ENCODE measurements at regions not wholly inside any gene's neighbourhood (a gene's known extent, or its start where the extent isn't known, plus 50 kb on each side); places are given as distances from the start of the nearest gene placed in this dataset.

DNA sequence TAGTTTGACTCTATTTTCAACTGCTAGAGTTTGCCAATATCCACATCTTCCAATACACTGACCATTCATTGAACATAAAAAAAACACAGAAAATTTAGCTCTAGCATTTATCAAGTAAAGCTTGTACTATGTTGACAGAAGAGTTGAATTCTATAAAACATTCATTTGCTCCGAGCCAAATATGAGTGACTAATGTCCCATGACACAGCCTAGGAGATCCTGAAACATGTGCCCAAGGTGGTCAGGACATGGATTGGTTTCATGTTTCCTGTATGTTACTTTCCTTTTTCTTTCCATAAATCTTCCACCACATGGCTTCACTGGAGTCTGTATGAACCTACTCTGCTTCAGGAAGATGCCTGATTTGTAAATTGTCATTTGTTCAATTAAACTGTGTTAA, 122.4 kb upstream of the PRDM9 start:
- no peak for DNase-seq
- intact Hi-C loops (cut with DNase I): no loop called here

- intact Hi-C loops (cut with DNase I): no loop called here
- DNase-seq: no peak
These were observed 135.2 kb upstream of the PRDM9 start for GRCh38 chr5:23372177-23372576.

DNA sequence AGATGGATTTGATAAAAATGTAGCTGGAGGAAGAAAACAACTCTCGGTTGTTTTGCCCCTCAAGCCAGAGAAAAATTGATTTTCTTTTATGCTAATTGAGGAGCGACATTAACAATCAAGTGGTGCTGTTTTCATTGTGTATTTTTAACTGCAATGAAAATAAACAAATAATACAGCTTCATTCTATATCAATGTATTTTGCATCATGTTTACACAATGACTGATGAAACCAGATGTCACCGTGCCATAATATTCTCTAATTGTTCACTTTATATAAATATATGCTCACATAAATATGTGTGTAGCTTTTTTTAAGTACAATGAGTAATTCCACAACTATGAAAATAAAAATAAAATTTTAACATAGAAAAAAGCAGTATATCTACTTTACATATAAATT, 139.0 kb upstream of the PRDM9 start:
- DNase-seq: no peak
- intact Hi-C loops (cut with DNase I): no loop called here

DNA sequence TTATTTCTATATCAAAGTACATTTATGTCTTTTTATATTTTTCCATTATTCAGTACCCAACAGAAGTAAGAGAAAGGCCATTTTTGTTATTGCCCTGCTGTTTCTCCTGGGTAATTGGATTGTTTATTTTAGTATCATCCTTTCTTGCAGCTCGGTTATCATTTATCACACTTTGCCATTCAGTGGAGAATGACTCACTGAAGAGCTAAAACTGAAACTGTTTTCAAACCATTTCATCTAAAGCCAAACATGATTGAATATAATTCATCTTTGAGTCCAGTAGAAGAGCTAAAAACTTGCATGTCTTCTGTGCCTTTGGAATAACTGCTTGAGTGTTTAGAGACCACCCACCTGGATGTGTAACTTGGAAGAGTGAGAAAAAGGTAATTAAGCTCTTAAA, 139.5 kb upstream of the PRDM9 start:
- DNase-seq: no peak
- intact Hi-C loops (cut with DNase I): no loop called here

DNA sequence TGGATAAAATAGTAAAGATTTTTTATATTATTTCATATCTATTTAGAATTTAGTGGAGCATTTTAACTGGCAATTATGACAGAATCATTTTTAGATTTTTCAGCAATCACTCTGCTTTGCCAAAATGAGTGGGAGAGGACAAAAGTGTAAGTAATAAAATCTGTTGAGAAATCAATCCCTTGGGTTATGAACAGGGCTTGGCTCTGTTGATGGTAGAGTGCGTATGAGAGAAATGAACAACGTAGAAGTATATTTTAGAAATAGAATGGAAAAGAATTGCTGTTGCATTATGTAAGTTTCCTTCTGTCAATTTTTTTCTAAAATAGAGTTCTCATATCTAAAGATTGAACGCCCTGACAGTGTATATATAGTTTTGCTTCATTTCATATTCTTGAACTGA, 154.1 kb upstream of the PRDM9 start:
- intact Hi-C loops (cut with DNase I): no loop called here
- peak in 3 of 42 donors; percentile 2 to 25 (median 6) for DNase-seq

DNA sequence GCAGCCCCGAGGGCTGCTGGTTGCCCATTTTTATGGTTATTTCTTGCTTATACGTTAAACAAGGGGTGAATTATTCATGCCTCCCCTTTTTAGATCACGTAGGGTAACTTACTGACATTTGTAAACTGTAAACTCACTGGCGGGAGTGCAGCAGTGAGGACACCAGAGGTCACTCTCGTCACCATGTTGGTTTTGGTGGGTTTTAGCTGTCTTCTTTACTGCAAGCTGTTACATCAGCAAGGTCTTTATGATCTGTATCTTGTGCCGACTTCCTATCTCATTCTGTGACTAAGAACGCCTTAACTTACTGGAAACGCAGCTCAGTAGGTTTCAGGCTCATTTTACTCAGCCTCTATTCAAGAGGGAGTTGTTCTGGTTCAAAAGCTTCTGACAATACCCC, 155.0 kb upstream of the PRDM9 start:
- intact Hi-C loops (cut with DNase I): no loop called here

DNA sequence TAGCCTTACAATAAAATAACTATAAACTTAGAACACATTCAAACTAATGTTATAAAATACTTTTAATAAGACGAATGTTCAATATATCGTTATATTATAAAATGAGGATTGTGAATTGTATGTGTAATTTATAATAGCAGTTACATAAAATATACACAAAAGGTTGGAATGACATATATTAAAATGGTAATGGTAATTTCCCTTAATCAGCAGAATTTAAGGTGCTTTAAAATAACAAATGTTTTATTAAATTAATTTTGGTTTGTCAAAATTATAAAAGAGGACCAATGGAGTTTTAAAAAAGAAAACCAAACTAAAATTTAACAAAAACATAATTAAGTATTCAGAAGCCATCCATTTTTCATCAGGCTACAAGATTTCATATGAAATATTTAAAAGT, 164.3 kb upstream of the PRDM9 start:
- intact Hi-C loops (cut with DNase I): no loop called here
- DNase-seq: no peak

More for the DNA sequence above, 155.0 kb upstream of the PRDM9 start:
- DNase-seq: no peak

- intact Hi-C loops (cut with DNase I): no loop called here
These were observed 174.7 kb upstream of the PRDM9 start for GRCh38 chr5:23332650-23333251.

GRCh38 chr5:23330726-23331125, 176.7 kb upstream of the PRDM9 start:
- DNase-seq: no peak
- intact Hi-C loops (cut with DNase I): no loop called here

More at GRCh38 chr5:23332650-23333251, 174.7 kb upstream of the PRDM9 start:
- no peak for DNase-seq

- intact Hi-C loops (cut with DNase I): no loop called here
- peak in 13 of 42 donors; percentile 1 to 56 (median 17) for DNase-seq
These were observed 187.5 kb upstream of the PRDM9 start for GRCh38 chr5:23319901-23320300.

- intact Hi-C loops (cut with DNase I): no loop called here
These were observed 188.4 kb upstream of the PRDM9 start for GRCh38 chr5:23318960-23319359.

DNA sequence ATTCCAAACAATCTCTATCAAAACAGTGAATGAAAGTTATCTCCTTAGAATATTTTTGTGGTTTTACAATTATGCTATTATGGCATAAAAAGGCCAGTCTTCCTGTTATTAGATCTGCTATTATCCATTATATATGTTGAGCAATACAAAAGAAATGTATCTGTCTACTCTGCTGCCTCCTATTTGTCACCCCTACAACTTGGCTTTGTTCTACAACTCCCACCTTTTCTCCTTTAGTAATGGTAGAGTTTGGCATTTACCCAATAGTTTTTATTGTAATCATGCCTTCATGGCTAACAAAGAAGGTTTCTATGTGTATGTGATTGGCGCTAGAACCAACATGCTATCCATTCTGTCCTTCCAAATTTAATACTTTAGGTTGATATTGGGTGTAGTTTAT, 189.2 kb upstream of the PRDM9 start:
- no peak for DNase-seq
- intact Hi-C loops (cut with DNase I): no loop called here

More at GRCh38 chr5:23318960-23319359, 188.4 kb upstream of the PRDM9 start:
- no peak for DNase-seq

GRCh38 chr5:23316060-23316591, 191.3 kb upstream of the PRDM9 start:
- intact Hi-C loops (cut with DNase I): no loop called here

DNA sequence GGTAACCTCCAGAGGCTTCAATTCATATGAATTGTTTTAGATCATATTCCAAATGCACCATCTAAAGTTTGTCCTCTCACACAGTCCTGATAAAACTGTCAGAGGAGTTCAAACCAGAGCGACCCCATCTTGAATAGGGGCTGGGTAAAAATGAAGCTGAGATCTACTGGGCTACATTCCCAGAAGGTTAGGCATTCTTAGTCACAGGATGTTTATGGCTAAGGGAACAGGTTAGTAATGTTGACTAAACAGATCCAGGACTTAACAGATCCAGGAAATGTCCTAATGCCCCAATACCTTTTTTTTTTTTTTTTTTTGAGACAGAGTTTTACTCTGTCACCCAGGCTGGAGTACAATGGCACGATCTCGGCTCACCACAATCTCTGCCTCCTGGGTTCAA, 192.6 kb upstream of the PRDM9 start:
- intact Hi-C loops (cut with DNase I): no loop called here
- no peak for DNase-seq

More at GRCh38 chr5:23316060-23316591, 191.3 kb upstream of the PRDM9 start:
- no peak for DNase-seq

DNA sequence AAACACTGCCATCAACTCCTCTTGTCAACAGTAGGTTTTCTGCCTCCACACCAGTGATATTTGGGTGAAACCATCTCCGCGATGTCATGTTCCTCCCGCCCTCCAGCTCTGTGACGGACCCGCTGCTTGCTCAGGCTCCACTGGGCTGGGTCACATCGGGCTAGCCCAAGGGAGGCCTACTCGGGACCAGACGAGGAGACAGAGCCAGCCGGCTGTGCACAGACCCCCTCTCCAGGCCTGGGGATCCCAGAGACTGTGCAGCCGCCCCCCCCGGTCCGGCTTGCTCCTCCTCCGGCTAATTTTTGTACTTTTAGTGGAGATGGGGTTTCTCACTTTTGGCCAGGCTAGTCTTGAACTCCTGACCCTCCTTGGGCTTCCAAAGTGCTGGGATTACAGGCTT, 202.4 kb upstream of the PRDM9 start:
- intact Hi-C loops (cut with DNase I): no loop called here
- no peak for DNase-seq

GRCh38 chr5:23303836-23304235, 203.6 kb upstream of the PRDM9 start:
- DNase-seq: no peak
- intact Hi-C loops (cut with DNase I): no loop called here

DNA sequence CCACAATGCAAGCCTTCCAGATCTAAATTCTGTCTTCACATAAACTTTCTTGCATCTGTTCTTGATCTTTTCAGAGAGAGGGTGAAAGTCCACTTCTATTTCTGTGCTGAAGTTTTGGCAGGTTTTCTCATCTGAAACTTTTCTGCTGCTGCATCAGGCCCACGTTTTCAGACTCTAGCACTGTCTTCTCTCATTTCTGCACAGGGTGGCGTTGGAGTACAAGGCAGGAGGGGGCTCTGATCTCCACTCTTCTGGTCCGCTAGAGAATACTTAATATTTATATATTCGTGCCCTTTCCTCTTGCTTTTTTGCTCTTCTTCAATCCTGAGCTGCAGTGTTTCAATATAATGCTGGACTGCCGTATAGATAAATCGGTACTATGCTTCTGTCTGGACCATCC, 204.0 kb upstream of the PRDM9 start:
- intact Hi-C loops (cut with DNase I): no loop called here
- no peak for DNase-seq

- intact Hi-C loops (cut with DNase I): no loop called here
- DNase-seq: no peak
These were observed 205.0 kb upstream of the PRDM9 start for GRCh38 chr5:23302438-23302837.

- intact Hi-C loops (cut with DNase I): no loop called here
- DNase-seq: no peak
These were observed 218.2 kb upstream of the PRDM9 start for GRCh38 chr5:23289162-23289561.

GRCh38 chr5:23284656-23285055, 222.8 kb upstream of the PRDM9 start:
- DNase-seq: no peak
- intact Hi-C loops (cut with DNase I): no loop called here

- DNase-seq: no peak
- intact Hi-C loops (cut with DNase I): no loop called here
These were observed 233.2 kb upstream of the PRDM9 start for GRCh38 chr5:23274171-23274570.

GRCh38 chr5:23269981-23270380, 237.4 kb upstream of the PRDM9 start:
- DNase-seq: no peak
- intact Hi-C loops (cut with DNase I): no loop called here

All from head of caudate nucleus (tissue), 42 donors.